GM21367 (cell line): ENCODE measurements at regions not wholly inside any gene's neighbourhood (a gene's known extent, or its start where the extent isn't known, plus 50 kb on each side); places are given as distances from the start of the nearest gene placed in this dataset.

Experiments
- ATAC-seq: cut with Tn5 transposase; IDR thresholded peaks from one replicate; pipeline ENCODE4 v1.9.1; 2021; ENCODE audit not compliant: unreplicated experiment

GRCh38 chr10:90650858-90651257 lies 207.0 kb downstream of the HTR7 start:
- ATAC-seq, result no peak

- ATAC-seq, result no peak
These were observed 205.3 kb downstream of the HTR7 start for GRCh38 chr10:90652519-90652918.

- ATAC-seq, result no peak
These were observed 199.0 kb downstream of the HTR7 start for GRCh38 chr10:90658791-90659190.

- ATAC-seq, result no peak
These were observed 191.8 kb downstream of the HTR7 start for GRCh38 chr10:90665905-90666662.

GRCh38 chr10:90674461-90674860 lies 183.4 kb downstream of the HTR7 start:
- no peak for ATAC-seq

GRCh38 chr10:90674928-90675327 lies 182.9 kb downstream of the HTR7 start:
- no peak for ATAC-seq

GRCh38 chr10:90675621-90676020 lies 182.2 kb downstream of the HTR7 start:
- no peak for ATAC-seq
